GM12873 (cell line): ENCODE measurements at regions not wholly inside any gene's neighbourhood (a gene's known extent, or its start where the extent isn't known, plus 50 kb on each side); places are given as distances from the start of the nearest gene placed in this dataset.

Experiments used
- CTCF ChIP-seq: IDR thresholded peaks from 2 replicates; pipeline ENCODE4 v1.5.1; 2012; ENCODE audit warnings: low read depth, mild to moderate bottlenecking, moderate library complexity, low read length, control low read depth; ENCODE audit not compliant: insufficient read depth; ENCODE audit errors: missing control alignments

GRCh38 chr13:110773480-110773879 is 60.0 kb downstream of the ING1 start:
- no peak for TF ChIP-seq CTCF

GRCh38 chr13:110774051-110774450 is 60.6 kb downstream of the ING1 start:
- no peak for TF ChIP-seq CTCF

GRCh38 chr13:110774490-110774889 is 61.0 kb downstream of the ING1 start:
- no peak for TF ChIP-seq CTCF

GRCh38 chr13:110775576-110775975 is 62.1 kb downstream of the ING1 start:
- TF ChIP-seq CTCF, result no peak

- TF ChIP-seq CTCF, result no peak
These were observed 63.8 kb downstream of the ING1 start for GRCh38 chr13:110777251-110777820.

GRCh38 chr13:110779022-110779421 is 65.5 kb downstream of the ING1 start:
- no peak for TF ChIP-seq CTCF

GRCh38 chr13:110780422-110780821 is 66.9 kb downstream of the ING1 start:
- no peak for TF ChIP-seq CTCF

GRCh38 chr13:110782185-110782584 is 68.7 kb downstream of the ING1 start:
- TF ChIP-seq CTCF, result no peak
